HepG2 (cell line): ENCODE measurements at regions not wholly inside any gene's neighbourhood (a gene's known extent, or its start where the extent isn't known, plus 50 kb on each side); places are given as distances from the start of the nearest gene placed in this dataset.

Source experiments
- ATAC-seq: fragments of 200-7000 bp; cut with Tn5 transposase; 3 replicates; pipeline ENCODE4 v1.9.1; 2020; ENCODE audit warnings: mild to moderate bottlenecking, moderate library complexity
- BruUV-seq: library from RNA; stranded (reverse); fragments of 400-500 nt; replicated peaks from 2 replicates; lab custom pipeline; 2021; lab: Mats Ljungman, UMichigan
- CTCF ChIA-PET: fragments of 300-600 bp; formaldehyde crosslinking; extraction: SDS; loops from one replicate; lab custom pipeline; 2021; ENCODE audit warnings: low total read pairs, inconsistent platforms, low intra/inter-chr PET ratio; lab: Yijun Ruan, JAX
- POLR2A ChIA-PET: fragments of 350-600 bp; sonication (Branson Sonifier 250); formaldehyde crosslinking; loops from one replicate; lab custom pipeline; 2020; ENCODE audit warnings: antibody characterized with exemption, inconsistent platforms; lab: Yijun Ruan, JAX
- DNase-seq: peaks from one replicate; pipeline ENCODE4 v3.0.0-alpha.2; 2015; ENCODE audit warnings: low spot score
- FAIRE-seq: peaks from 3 replicates; lab custom pipeline; 2011; peaks lifted over from hg19 to GRCh38; lab: Jason Lieb, UNC
- H2AFZ ChIP-seq: one replicate; pipeline ENCODE4 v1.6.1; 2011; ENCODE audit warnings: low read length, inconsistent platforms
- H3K27ac ChIP-seq: fragments of 300-600 bp; 3 replicates; pipeline ENCODE4 v1.8.0; 2011; ENCODE audit warnings: mixed run types, mild to moderate bottlenecking, mixed read lengths, low read length, inconsistent platforms; ENCODE audit not compliant: insufficient read depth; ENCODE audit errors: extremely low read length
- H3K27me3 ChIP-seq, 2 experiments: fragments of 200-600 bp in 1 of 2; 2 replicates in 1 of 2; 3 replicates in 1 of 2; pipeline versions ENCODE4 v1.6.0 to v1.8.0; 2011; ENCODE audit warnings: low read length in 2 of 2, mild to moderate bottlenecking in 2 of 2, moderate library complexity in 2 of 2, inconsistent platforms in 1 of 2; ENCODE audit not compliant: insufficient read depth in 2 of 2, control insufficient read depth in 1 of 2
- H3K36me3 ChIP-seq, 2 experiments: fragments of 200-600 bp in 1 of 2; replicated peaks in 1 of 2; 2 replicates in 1 of 2; 3 replicates in 1 of 2; pipeline versions ENCODE4 v1.5.1 to v1.8.0; 2011; ENCODE audit warnings: low read length in 2 of 2, inconsistent platforms in 1 of 2; ENCODE audit not compliant: insufficient read depth in 2 of 2, control insufficient read depth in 1 of 2
- H3K4me1 ChIP-seq: 2 replicates; pipeline ENCODE4 v1.5.1; 2012; ENCODE audit warnings: low read length, inconsistent platforms; ENCODE audit not compliant: insufficient read depth
- H3K4me2 ChIP-seq: 2 replicates; pipeline ENCODE4 v1.6.0; 2011; ENCODE audit warnings: low read depth, low read length, inconsistent platforms
- H3K4me3 ChIP-seq, 3 experiments: fragments of 200-600 bp in 1 of 3; sonication (generic), shearing (Covaris generic) in 1 of 3; replicated peaks in 1 of 3; 2 replicates each; pipeline ENCODE4 v1.5.1; 2011 to 2016; ENCODE audit warnings: low read length in 3 of 3, inconsistent platforms in 2 of 3, low read depth in 2 of 3, mild to moderate bottlenecking in 2 of 3, control low read depth in 1 of 3, mixed read lengths in 1 of 3; ENCODE audit not compliant: insufficient read depth in 1 of 3
- H3K79me2 ChIP-seq: one replicate; pipeline ENCODE4 v1.6.1; 2011; ENCODE audit warnings: low read length, inconsistent platforms; ENCODE audit not compliant: insufficient read depth
- H3K9ac ChIP-seq: 2 replicates; pipeline ENCODE4 v1.6.0; 2011; ENCODE audit warnings: mild to moderate bottlenecking, low read depth, low read length, inconsistent platforms; ENCODE audit not compliant: insufficient read depth
- H3K9me3 ChIP-seq: 2 replicates; pipeline ENCODE4 v1.5.1; 2012; ENCODE audit warnings: mild to moderate bottlenecking, low read length
- H4K20me1 ChIP-seq: 2 replicates; pipeline ENCODE4 v1.6.0; 2011; ENCODE audit warnings: inconsistent platforms, mild to moderate bottlenecking, low read length, moderate library complexity; ENCODE audit not compliant: insufficient read depth
- HDAC1 ChIP-seq: sonication (generic); formaldehyde crosslinking; IDR thresholded peaks from 2 replicates; pipeline ENCODE4 v1.5.1; 2020; ENCODE audit warnings: mild to moderate bottlenecking, missing genetic modification reagents
- MLLT10 ChIP-seq: sonication (generic); formaldehyde crosslinking; IDR thresholded peaks from 2 replicates; pipeline ENCODE4 v1.4.0; 2020; ENCODE audit warnings: missing genetic modification reagents
- PBX3 ChIP-seq: sonication (generic); formaldehyde crosslinking; IDR thresholded peaks from 2 replicates; pipeline ENCODE4 v1.8.1; 2023; ENCODE audit warnings: missing genetic modification reagents, inconsistent platforms, borderline replicate concordance
- SCMH1 ChIP-seq: sonication (generic); formaldehyde crosslinking; IDR thresholded peaks from 2 replicates; pipeline ENCODE4 v1.9.0; 2021; ENCODE audit warnings: missing genetic modification reagents, mild to moderate bottlenecking, borderline replicate concordance
- SRSF1 ChIP-seq: fragments of 200-400 bp; formaldehyde crosslinking; optimal IDR thresholded peaks from 2 replicates; pipeline ENCODE3; 2017; ENCODE audit warnings: mild to moderate bottlenecking, low read depth, low read length, moderate library complexity
- ZC3H13 ChIP-seq: sonication (generic); formaldehyde crosslinking; IDR thresholded peaks from 2 replicates; pipeline ENCODE4 v1.8.1; 2023; ENCODE audit warnings: mild to moderate bottlenecking, missing genetic modification reagents, moderate library complexity
- ZNF503 ChIP-seq: sonication (generic); formaldehyde crosslinking; IDR thresholded peaks from 2 replicates; pipeline ENCODE4 v1.4.0; 2020; ENCODE audit warnings: missing genetic modification reagents
- ZNF646 ChIP-seq: sonication (generic); formaldehyde crosslinking; IDR thresholded peaks from 2 replicates; pipeline ENCODE4 v1.9.0; 2021; ENCODE audit warnings: mild to moderate bottlenecking, missing genetic modification reagents
- ZNF775 ChIP-seq: sonication (generic); formaldehyde crosslinking; IDR thresholded peaks from 2 replicates; pipeline ENCODE4 v1.4.0; 2020; ENCODE audit warnings: missing genetic modification reagents, mild to moderate bottlenecking, moderate library complexity, borderline replicate concordance
- in situ Hi-C: cut with HindIII; loops from 2 replicates; pipeline ENCODE4 v1.10.0; 2017; ENCODE audit warnings: low pct_unique_long_range_greater_than_20kb; ENCODE audit not compliant: extremely low pct_ligation_motif_present
- intact Hi-C: fragments of 100-400 bp; cut with micrococcal nuclease; formaldehyde crosslinking; loops from one replicate; pipeline ENCODE4 v1.10.0; 2022; ENCODE audit not compliant: unreplicated experiment
- TF ChIP-seq, protein P1 (sequence below): IDR thresholded peaks from 2 replicates; pipeline ENCODE4 v1.6.1; 2016; ENCODE audit warnings: missing compliant biosample characterization, missing genetic modification reagents, borderline replicate concordance
- TF ChIP-seq, protein P2 (sequence below): sonication (generic); formaldehyde crosslinking; IDR thresholded peaks from 2 replicates; pipeline ENCODE4 v1.4.0; 2020; ENCODE audit warnings: missing genetic modification reagents, mild to moderate bottlenecking, borderline replicate concordance

- Histone ChIP-seq H3K27me3 (no peaks in the 10 kb centered on the region), H3K79me2 (no peaks in the 10 kb centered on the region), H3K36me3 (no peaks in the 10 kb centered on the region), H3K9ac (no peak overlapping the region), H3K4me1 (no peaks in the 10 kb centered on the region), H3K9me3 (no peaks in the 10 kb centered on the region), H2AFZ (no peak overlapping the region), H4K20me1 (no peaks in the 10 kb centered on the region), H3K4me3 (no peak overlapping the region), H3K4me2 (no peak overlapping the region), H3K27ac (no peak overlapping the region)
- DNase-seq (no peak), ATAC-seq (no peak), FAIRE-seq (no peak)
- ChIA-PET POLR2A (no interaction called here), CTCF (no interaction called here)
- intact Hi-C loops (no loop called here), in situ Hi-C loops (no loop called here)
- BruUV-seq: no TSS peak
- TF ChIP-seq SCMH1 (no peak), ZC3H13 (CRISPR knock-in tag) (no peak), SRSF1 (no peak), ZNF775 (CRISPR knock-in tag) (no peak), ZNF646 (CRISPR knock-in tag) (no peak), PBX3 (CRISPR knock-in tag) (no peak), MLLT10 (CRISPR knock-in tag) (no peak), ZNF503 (CRISPR knock-in tag) (no peak), HDAC1 (CRISPR knock-in tag) (no peak)
- TF ChIP-seq, protein P1, sequence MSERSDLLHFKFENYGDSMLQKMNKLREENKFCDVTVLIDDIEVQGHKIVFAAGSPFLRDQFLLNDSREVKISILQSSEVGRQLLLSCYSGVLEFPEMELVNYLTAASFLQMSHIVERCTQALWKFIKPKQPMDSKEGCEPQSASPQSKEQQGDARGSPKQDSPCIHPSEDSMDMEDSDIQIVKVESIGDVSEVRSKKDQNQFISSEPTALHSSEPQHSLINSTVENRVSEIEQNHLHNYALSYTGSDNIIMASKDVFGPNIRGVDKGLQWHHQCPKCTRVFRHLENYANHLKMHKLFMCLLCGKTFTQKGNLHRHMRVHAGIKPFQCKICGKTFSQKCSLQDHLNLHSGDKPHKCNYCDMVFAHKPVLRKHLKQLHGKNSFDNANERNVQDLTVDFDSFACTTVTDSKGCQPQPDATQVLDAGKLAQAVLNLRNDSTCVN: no peak
- TF ChIP-seq, protein P2, sequence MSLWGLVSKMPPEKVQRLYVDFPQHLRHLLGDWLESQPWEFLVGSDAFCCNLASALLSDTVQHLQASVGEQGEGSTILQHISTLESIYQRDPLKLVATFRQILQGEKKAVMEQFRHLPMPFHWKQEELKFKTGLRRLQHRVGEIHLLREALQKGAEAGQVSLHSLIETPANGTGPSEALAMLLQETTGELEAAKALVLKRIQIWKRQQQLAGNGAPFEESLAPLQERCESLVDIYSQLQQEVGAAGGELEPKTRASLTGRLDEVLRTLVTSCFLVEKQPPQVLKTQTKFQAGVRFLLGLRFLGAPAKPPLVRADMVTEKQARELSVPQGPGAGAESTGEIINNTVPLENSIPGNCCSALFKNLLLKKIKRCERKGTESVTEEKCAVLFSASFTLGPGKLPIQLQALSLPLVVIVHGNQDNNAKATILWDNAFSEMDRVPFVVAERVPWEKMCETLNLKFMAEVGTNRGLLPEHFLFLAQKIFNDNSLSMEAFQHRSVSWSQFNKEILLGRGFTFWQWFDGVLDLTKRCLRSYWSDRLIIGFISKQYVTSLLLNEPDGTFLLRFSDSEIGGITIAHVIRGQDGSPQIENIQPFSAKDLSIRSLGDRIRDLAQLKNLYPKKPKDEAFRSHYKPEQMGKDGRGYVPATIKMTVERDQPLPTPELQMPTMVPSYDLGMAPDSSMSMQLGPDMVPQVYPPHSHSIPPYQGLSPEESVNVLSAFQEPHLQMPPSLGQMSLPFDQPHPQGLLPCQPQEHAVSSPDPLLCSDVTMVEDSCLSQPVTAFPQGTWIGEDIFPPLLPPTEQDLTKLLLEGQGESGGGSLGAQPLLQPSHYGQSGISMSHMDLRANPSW (CRISPR knock-in tag): no peak
These were observed 262.7 kb upstream of the SPOPL start for GRCh38 chr2:138238908-138239307.
